GM21717 (cell line): ENCODE measurements at regions not wholly inside any gene's neighbourhood (a gene's known extent, or its start where the extent isn't known, plus 50 kb on each side); places are given as distances from the start of the nearest gene placed in this dataset.

Experiments used
- ATAC-seq: cut with Tn5 transposase; IDR thresholded peaks from one replicate; pipeline ENCODE4 v1.9.1; 2021; ENCODE audit warnings: mild to moderate bottlenecking, moderate library complexity; ENCODE audit not compliant: unreplicated experiment

DNA sequence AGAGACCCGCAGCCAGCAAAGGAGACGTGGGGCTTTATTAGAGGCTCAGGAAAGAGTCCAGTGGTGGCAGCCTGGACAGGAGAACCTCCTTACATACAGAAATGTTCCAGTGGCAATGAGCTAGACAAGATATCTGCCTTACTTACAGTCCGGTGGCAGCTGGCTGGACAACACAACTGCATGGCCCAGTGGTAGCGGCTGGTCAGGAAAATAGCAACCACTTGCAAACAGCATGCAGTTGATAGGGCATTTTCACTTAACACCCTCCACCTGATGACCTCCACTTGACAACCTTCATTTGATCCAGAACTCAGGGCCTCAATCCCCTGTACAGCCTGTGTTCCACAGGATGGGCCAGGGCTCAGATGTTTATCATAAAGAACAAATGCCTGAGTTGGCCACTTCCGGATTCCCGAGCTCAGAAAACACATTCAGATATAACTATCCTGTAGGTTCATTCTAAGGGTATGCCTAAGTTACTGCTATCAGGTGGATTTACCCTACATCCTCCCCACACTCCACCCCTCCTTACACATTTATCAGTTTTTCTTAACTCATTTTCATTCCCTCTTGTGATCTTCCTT, 63.3 kb upstream of the ITPRID2 start:
- ATAC-seq: no peak

DNA sequence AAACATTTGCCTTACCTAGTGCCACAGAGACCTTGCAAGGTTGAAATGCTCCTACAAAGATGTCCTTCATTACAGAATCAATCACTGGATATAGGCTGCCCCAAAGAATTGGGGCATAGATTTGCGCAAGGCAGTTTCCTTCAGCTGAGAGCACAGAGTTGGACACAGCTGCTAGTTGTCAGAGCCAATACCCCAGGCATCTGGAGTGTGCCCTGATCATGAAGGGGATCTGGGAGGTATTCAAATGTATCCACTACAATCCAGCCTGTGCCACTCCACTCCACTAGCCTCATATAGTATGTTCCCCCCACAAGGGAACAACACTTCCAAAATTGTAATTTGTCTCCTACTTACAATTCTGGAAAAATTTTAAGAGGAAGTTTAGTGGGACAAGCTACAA, 62.3 kb upstream of the ITPRID2 start:
- no peak for ATAC-seq

DNA sequence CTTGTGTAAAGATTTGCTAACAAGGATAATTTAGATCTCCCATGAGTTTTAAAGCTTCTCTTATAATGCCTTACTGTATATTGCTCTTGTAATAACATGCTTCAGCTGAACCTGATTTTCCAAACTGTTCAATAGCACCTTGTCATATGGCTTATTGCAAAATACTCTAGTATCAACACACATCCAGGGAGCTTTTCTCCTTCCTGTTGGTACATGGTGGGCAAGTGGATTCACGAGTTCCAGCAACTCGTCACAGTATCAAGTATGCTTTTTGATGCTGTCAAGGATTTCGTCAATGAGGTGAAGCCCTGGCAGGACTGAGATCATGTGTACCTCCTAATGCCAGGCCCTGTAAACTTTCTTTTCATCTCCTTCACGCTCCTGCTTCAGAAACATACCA, 59.5 kb upstream of the ITPRID2 start:
- ATAC-seq: no peak

DNA sequence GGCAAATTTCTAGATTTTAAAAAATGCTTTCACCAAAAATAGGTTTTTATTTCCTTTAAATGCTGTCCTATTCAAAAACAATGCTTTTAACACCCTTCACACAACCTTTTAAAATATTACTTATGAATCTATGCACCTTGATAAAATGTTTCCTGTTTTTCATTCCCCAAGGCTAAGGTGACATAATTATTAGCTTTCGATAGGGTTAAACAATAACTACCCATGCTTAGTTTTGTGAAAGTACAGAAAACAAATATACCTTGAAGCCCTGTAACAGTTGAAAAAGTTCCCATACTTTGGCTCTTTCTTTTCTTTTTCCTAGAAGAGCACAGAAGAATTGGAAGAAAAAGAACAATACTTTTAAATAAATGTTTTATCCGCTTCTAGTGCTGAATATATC, 54.9 kb upstream of the ITPRID2 start:
- ATAC-seq: no peak

DNA sequence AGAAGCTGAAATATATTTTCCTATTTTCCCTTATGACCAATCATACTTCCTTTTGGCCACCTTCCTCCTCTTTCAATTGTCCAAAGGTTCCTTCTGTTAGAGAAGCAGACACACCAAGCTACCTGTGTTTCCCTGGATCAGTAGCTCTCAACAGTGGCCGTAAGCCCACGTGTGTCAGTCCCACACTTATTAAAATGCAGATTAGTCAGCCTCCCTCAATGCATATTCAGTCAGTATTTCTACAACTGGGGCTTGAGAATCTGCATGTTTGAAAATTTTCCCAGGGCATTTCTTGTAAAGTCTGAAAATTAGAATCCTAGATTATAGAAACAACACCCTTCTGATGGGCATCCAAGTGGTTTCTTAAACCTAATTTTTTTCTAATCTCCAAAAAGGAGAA, 54.0 kb upstream of the ITPRID2 start:
- no peak for ATAC-seq

DNA sequence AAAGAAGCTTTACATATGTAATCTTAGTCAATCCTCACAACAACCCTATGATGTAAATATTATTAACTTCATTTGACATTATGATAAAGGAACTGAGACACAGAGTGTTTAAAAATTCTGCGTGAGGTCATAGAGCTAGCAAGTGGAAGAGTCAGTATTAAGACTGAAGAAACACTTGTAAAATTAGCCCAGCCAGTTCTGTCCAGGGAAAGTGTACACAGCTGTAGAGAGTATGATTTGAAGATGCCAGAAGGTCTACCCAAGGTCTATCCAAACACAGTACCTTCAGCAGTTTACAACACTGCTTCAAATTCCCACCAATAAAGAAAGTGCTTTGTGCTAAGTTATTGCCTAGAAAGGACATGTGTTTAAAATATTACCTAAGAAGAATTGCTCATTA, 51.7 kb upstream of the ITPRID2 start:
- no peak for ATAC-seq

DNA sequence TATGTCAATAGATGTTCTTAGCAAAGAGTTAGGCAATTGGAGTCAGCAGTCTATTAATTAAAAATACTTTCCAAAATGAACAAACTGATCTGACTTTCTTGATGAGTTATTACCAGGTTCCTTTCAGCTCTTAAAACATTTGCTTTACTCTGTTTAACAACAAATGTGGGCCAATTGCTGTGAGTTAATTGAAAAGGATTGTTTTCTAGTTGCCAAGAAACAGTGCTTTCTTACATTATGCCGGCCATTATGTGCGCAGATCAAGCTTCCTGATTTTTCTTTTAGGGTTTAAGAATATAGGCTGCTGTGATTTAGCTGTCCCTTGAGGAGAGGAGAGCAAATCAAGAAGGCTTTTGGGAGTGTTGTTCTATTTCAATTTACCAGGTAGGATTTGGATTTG, 50.5 kb upstream of the ITPRID2 start:
- ATAC-seq: no peak
